Activated T-cell treated with anti-CD3 and anti-CD28 coated beads for 1 hour (primary cell): ENCODE measurements at regions not wholly inside any gene's neighbourhood (a gene's known extent, or its start where the extent isn't known, plus 50 kb on each side); places are given as distances from the start of the nearest gene placed in this dataset.

Experiments used
- DNase-seq: peaks from one replicate; pipeline ENCODE4 v3.0.0-alpha.2; 2020; ENCODE audit warnings: low read depth

DNA sequence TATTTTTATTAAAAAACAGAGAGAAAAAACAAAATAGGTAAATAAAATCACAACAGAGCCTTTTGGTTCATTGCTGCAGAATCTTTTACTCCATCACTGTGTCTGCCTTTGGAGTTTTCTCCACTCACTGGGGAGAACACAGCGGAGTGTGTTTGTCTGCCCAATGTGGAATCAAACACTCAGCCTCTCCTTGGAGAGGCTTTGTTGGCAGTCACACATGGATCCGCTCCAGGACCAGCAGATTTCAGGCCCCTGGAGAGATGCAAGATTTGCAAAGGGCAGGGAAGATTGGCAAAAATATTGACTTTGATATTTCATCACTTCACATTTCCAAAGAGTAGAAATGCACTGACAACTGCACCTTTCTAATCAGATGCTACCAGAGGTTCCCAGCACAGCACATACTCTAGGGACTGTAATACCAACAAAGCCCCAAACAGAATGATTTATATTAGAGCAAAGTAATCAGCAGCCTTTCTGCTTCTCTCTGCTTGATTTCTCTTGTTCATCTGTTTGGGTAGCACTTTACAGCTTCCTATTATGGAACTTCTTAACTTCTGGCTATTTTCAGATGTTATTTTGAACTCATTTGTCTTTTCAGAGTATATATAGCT lies 1898.8 kb upstream of the PIK3C3 start:
- DNase-seq: no peak

DNA sequence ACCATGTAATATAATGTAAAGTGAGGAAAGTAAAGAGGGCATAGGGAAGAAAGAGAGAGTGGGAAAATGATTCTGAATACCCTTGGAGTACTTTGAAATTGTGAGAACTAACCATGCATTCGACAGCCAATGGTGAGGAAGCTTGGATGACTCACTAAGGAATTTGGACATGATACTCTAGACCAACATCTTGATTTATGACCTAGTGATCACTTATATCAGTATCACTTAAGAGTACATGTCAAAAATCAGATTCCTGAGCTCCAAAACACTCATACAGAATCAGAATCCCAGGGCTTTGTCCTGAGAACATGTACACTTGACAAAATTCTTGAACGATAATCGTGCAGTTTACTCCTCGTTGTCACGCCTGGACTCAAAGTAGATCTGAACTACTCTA lies 1899.8 kb upstream of the PIK3C3 start:
- no peak for DNase-seq

DNA sequence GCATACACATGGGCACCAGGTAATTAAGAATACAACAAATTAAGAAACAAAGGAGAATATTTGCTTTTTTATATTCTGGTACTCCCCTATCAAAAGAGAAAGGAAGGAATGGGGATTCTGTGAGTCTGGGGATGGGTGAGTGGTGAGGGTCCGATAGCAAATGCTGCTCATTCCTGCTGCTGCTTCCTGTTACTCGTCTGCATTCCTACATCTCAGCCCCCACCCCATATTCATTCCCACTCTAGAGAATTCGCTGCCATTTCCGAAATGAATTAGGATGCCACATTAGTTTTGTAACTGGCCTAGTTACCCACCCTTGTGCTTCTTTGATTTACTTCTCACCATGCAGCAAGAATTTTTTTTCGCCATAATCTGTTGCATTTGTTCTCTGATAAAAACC lies 1905.3 kb upstream of the PIK3C3 start:
- no peak for DNase-seq

GRCh38 chr18:40048886-40049650 lies 1906.0 kb upstream of the PIK3C3 start:
- no peak for DNase-seq

DNA sequence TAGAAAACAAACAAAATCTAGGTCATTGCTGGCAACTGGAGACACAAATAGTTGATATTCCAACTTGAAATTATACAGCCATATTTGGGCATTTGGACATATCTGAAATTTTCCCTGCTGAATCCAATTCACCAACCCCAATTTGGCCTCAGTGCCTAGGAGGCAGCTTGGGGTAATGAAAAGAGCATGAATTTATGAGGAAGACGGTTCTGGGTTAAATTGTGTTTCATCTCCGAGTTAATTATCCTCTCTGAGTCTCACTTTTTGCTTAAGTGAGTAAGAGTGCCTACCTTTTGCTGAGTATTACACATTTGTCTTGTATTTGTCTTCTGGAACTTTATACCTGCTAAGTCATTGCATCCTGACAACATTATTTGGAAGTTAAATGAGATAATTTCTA lies 1906.8 kb upstream of the PIK3C3 start:
- DNase-seq: no peak

GRCh38 chr18:40046596-40046995 lies 1908.4 kb upstream of the PIK3C3 start:
- no peak for DNase-seq

DNA sequence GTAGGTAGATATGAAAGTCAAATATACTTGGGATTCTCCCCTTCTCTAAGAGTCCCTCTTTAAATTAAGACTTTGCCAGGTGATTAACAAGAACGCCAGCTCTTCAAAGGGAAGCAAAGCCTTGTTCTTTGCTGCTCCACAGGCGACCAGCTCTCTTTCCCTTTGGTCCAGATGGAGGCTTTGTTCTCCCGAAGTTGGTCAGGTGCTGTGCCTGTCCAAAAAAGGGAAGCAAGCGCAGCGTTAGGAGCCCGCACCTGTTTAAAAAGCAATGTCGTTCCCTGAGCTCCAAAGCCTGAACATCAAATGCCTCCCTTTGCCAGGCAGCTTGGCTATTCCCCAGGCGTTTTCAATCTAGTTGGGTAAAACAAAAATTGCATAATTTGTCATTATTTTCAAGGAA lies 1913.1 kb upstream of the PIK3C3 start:
- no peak for DNase-seq

DNA sequence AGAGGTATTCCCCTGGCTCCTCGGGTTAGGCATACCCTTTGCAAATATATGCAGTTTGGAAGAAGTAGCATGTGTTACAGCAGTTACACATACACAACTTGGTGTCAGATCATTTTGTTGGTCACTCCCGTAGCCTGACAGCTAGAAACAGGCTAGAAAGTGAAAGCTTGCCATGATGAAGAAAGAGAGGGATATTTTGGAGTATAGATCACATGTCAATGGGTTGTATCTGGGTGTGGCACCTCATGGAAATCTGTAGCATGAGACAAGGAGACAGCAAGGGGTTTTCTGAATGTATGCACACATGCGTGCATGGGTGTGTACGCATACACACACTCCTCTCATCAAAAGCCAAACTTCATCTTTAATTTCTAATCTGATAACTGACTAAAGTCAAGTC lies 1914.5 kb upstream of the PIK3C3 start:
- no peak for DNase-seq

GRCh38 chr18:40037356-40037755 lies 1917.7 kb upstream of the PIK3C3 start:
- DNase-seq: no peak

- no peak for DNase-seq
Measured at GRCh38 chr18:40036861-40037260, 1918.2 kb upstream of the PIK3C3 start.

DNA sequence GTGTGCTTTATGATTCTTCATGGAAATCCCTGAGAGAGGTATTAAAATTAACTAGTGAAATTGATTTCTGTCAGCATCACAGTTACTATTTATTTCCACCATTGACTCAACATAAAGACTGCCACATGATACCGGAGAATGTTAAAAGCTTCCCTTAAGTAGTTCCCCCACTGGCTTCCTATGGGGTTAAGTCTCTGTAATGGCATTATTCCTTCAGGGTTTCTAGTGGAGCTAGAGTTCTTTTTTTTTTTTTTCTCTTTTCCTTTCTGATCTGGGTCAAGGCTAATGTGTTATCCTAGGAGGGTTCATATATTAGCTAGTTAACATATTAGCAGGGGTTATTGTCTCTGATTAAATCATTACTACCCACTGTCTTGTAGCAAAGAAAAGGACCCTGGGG lies 1919.1 kb upstream of the PIK3C3 start:
- DNase-seq: no peak

DNA sequence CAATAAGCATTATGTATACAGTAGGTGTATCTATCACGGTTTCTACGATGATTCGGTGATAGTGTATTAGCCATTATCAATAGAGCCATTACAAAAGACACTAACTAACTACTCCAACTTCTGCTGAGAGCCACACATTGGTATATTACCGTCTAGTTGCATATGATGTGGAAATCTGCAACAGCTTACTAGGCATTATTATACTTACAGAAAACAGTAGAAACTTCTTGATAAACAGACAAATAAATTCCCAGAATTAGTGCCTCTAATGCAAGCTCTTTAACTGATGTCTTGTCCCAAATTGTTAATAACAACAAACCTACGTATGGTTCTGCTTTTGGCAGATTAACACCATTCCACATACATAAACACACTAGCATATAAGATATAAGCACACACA lies 1923.0 kb upstream of the PIK3C3 start:
- DNase-seq: no peak

GRCh38 chr18:40031435-40031834 lies 1923.6 kb upstream of the PIK3C3 start:
- DNase-seq: no peak

GRCh38 chr18:40019797-40020392 lies 1935.1 kb upstream of the PIK3C3 start:
- no peak for DNase-seq

GRCh38 chr18:40018266-40018665 lies 1936.8 kb upstream of the PIK3C3 start:
- DNase-seq: no peak

DNA sequence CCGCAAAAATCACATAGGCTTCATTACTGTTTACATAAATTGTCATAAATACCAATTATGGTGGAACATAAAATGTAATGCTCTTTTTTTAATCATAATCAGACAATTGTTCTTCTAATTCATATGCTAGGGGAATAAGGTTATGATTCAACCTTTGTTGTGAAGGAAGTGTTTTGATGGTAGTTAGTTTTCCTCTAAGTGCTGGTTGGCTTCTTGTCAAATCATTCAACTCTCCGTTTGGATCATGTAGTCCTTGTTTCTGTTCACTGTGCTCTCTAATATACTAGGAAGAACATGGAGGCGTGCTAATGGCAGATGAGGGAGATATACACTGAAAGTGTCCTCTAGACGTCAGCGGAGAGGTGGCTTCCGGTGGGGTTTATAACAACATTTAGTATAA lies 1938.0 kb upstream of the PIK3C3 start:
- DNase-seq: no peak

- DNase-seq: no peak
Measured at GRCh38 chr18:40016405-40016804, 1938.6 kb upstream of the PIK3C3 start.

- DNase-seq: no peak
Measured at GRCh38 chr18:40013001-40013609, 1941.9 kb upstream of the PIK3C3 start.

- DNase-seq: no peak
Measured at GRCh38 chr18:40011201-40011600, 1943.8 kb upstream of the PIK3C3 start.

DNA sequence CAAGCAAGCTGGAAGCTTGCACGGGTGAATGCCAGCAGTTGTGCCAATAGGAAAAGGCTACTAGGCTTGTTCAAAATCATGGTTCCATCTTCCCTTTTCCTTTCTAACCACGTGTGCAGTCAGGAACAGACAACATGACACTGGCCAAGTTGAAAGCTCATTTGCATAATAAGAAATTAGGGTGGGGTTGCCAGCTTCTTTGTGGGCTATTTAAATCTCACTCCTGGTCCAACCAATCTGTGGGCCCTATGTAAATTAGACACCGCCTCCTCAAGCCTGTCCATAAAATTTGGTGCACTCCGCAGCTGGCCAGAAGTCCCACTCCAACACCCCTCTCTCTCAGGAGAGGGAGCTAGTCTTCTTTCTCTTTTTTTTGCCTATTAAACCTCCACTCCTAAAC lies 1948.4 kb upstream of the PIK3C3 start:
- DNase-seq: no peak

DNA sequence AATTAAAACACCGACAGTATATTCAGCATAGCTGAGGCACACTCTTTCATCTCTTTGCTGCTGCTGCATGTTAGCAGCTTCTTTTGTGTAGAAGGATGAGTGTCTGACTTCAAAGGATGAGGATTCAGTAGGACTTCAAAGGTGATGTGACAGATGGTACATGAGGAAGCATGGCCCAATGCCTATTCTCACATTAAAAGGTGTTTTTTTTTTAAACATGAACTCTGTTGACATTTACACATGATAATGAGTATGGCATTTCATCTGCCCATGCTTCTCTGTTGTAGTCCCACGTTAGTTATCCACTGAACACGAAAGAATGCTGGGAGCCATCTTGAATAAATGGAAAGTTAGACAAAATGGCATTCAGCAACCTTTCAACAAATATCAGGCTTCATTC lies 1950.8 kb upstream of the PIK3C3 start:
- DNase-seq: no peak

- no peak for DNase-seq
Measured at GRCh38 chr18:39998317-39998716, 1956.7 kb upstream of the PIK3C3 start.

DNA sequence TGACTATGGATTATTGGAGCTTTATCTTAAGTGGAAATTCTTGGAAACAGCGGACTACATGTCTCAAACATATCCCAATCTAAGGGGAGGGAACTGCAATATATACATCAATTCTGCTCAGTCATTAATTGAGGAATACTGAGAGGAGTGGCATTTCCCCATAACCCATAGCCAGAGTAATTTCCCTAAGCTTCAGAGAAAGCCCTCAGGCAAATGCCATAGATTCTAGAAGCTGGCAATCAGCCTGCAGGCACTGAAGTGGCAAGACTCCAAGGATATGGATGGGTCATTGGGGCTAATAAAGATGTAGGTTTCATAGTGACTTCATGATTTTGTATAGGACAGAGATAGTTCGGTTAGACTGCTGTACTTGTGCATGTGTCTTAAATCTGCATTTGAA lies 1960.5 kb upstream of the PIK3C3 start:
- no peak for DNase-seq
